ENCODE measurements at regions not wholly inside any gene's neighbourhood (a gene's known extent, or its start where the extent isn't known, plus 50 kb on each side); places are given as distances from the start of the nearest gene placed in this dataset.

DNA sequence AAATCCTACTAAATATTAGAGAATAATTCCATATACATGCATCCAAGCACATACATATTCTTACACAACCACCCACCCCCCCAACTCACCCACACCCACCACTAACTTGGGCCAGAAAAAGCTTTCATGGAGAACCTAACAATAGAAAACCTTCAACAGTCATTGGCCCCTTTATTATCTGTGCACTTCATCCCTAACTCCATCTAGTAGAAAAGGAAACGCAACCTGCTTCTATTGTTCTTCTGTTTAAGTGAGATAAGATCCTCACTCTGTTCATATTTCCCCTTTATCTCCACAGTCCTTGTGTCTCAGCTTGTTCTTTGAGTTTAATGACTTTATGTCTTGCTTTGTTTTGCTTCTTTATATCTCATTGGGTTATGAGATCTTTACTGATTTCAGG, 1740.2 kb upstream of the CELF4 start:
- H3K27ac ChIP-seq, result no peak overlapping the region
- POLR2A ChIA-PET (ENCODE audit: low non-redundant PET), result no interaction called here
- TF ChIP-seq, protein P1, sequence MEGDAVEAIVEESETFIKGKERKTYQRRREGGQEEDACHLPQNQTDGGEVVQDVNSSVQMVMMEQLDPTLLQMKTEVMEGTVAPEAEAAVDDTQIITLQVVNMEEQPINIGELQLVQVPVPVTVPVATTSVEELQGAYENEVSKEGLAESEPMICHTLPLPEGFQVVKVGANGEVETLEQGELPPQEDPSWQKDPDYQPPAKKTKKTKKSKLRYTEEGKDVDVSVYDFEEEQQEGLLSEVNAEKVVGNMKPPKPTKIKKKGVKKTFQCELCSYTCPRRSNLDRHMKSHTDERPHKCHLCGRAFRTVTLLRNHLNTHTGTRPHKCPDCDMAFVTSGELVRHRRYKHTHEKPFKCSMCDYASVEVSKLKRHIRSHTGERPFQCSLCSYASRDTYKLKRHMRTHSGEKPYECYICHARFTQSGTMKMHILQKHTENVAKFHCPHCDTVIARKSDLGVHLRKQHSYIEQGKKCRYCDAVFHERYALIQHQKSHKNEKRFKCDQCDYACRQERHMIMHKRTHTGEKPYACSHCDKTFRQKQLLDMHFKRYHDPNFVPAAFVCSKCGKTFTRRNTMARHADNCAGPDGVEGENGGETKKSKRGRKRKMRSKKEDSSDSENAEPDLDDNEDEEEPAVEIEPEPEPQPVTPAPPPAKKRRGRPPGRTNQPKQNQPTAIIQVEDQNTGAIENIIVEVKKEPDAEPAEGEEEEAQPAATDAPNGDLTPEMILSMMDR (conservative IDR thresholded peaks at IDR 0.05; ENCODE audit: low read depth), result no peak
- CTCF ChIA-PET, result no interaction called here
- no peak for DNase-seq (ENCODE audit: low spot score)

- no peak for DNase-seq (ENCODE audit: low spot score)
- ChIA-PET CTCF (interaction anchor here (0.7 kb wide), 1 partner anchor 12 kb away, joined by 3 read pairs; no protein-coding TSS in a partner anchor), POLR2A (ENCODE audit: low non-redundant PET) (no interaction called here)
- no peak overlapping the region for H3K27ac ChIP-seq
- TF ChIP-seq, protein P1 (conservative IDR thresholded peaks at IDR 0.05; ENCODE audit: low read depth), result no peak
These were observed 1736.9 kb upstream of the CELF4 start for GRCh38 chr18:39302481-39302880.

GRCh38 chr18:39299152-39299551, 1733.6 kb upstream of the CELF4 start:
- CTCF ChIA-PET, result no interaction called here
- no peak for DNase-seq (ENCODE audit: low spot score)
- POLR2A ChIA-PET (ENCODE audit: low non-redundant PET), result no interaction called here

DNA sequence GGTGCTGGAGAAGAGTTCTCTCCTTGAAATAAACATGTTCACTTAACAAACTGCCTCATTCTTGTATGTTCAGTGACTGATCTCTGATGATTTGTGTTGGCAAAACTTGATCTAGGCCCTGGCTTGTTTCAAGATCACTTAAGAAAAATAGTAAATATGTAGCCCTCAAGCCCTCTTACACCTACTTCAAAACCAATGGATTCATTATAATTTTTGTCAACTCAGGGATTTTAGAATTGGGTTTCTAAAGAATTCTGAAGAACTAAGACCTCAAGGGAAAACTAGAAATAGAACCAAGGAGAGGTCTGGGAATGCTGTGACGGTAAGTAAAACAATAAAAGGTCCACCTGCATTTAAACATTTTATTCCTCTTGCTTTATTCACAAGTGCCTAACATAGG, 1731.6 kb upstream of the CELF4 start:
- DNase-seq (ENCODE audit: low spot score), result no peak
- no peak overlapping the region for H3K27ac ChIP-seq
- ChIA-PET CTCF (no interaction called here), POLR2A (ENCODE audit: low non-redundant PET) (no interaction called here)
- TF ChIP-seq, protein P1 (conservative IDR thresholded peaks at IDR 0.05; ENCODE audit: low read depth), result no peak

More at GRCh38 chr18:39299152-39299551, 1733.6 kb upstream of the CELF4 start:
- H3K27ac ChIP-seq, result no peak overlapping the region
- TF ChIP-seq, protein P1 (conservative IDR thresholded peaks at IDR 0.05; ENCODE audit: low read depth), result no peak

DNA sequence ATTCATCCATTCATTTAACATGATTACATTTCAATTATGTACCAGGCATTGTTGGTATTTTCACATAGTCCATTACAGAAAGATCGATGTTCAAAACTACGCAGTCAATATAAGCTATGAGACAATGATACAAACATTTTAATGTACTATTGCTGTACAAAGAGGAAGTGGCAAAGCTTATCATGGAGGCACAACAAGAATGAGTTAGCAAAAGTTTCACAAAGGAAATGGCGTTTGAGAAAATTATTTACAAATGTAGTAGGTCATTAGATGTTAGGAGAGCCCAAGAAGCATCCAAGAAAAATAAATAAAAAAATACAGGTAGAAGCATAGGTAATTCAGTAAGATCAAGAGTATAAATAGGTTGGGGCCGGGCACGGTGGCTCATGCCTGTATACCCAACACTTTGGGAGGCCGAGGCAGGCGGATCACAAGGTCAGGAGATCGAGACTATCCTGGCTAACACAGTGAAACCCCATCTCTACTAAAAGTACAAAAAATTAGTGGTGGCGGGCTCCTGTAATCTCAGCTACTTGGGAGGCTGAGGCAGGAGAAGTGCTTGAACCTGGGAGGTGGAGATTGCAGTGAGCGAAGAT, 1730.8 kb upstream of the CELF4 start:
- POLR2A ChIA-PET (ENCODE audit: low non-redundant PET), result no interaction called here
- no peak overlapping the region for H3K27ac ChIP-seq
- TF ChIP-seq, protein P1 (conservative IDR thresholded peaks at IDR 0.05; ENCODE audit: low read depth), result no peak
- DNase-seq (ENCODE audit: low spot score), result no peak
- CTCF ChIA-PET, result no interaction called here

DNA sequence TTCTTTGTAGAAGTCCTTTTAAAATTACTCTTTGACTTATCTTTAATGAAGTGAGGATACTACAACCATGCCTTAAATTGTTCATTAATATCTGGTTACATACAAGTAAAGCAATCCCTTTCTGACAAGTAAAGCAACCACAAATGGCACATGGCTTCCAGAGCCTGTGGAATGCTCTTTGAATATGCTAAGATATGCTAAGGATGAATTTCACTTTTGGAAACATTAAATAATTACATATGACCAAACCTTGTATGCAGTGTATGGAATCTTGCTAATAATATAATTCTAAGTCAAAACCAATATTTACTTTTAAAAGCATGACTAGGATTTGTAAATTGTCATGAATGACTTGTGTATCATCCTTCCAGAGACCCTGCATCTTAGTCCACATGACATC, 1711.2 kb upstream of the CELF4 start:
- no peak overlapping the region for H3K27ac ChIP-seq
- DNase-seq (ENCODE audit: low spot score), result no peak
- CTCF ChIA-PET, result no interaction called here
- TF ChIP-seq, protein P1 (conservative IDR thresholded peaks at IDR 0.05; ENCODE audit: low read depth), result no peak
- POLR2A ChIA-PET (ENCODE audit: low non-redundant PET), result no interaction called here

All from RWPE1 (cell line).